Mucosa of rectum (tissue), 2 donors: ENCODE measurements at regions not wholly inside any gene's neighbourhood (a gene's known extent, or its start where the extent isn't known, plus 50 kb on each side); places are given as distances from the start of the nearest gene placed in this dataset.
A peak's percentile ranks its signal among the peaks of the same experiment; 100 is the strongest.
"Not testable (repeated sequence)": the region's sequence is repeated elsewhere in the genome, so short reads cannot be mapped to it uniquely, and the experiment has no call there.

Experiments
- H3K27ac ChIP-seq, 2 donors: one replicate each; pipeline ENCODE4 v1.7.0; 2013; ENCODE audit warnings: inconsistent platforms in 2 of 2, low read depth in 2 of 2, low read length in 2 of 2
- H3K27me3 ChIP-seq, 2 donors: one replicate each; pipeline ENCODE4 v1.7.0; 2013; ENCODE audit warnings: low read length in 2 of 2; ENCODE audit not compliant: control insufficient read depth in 2 of 2, insufficient read depth in 2 of 2
- H3K36me3 ChIP-seq, 2 donors: one replicate each; pipeline ENCODE4 v1.7.0; 2013; ENCODE audit warnings: low read length in 2 of 2; ENCODE audit not compliant: control insufficient read depth in 2 of 2, insufficient read depth in 2 of 2
- H3K4me1 ChIP-seq, 2 donors: one replicate each; pipeline ENCODE4 v1.7.0; 2013; ENCODE audit warnings: low read length in 2 of 2, mild to moderate bottlenecking in 1 of 2; ENCODE audit not compliant: control insufficient read depth in 2 of 2, insufficient read depth in 2 of 2
- H3K4me3 ChIP-seq, 2 donors: one replicate each; pipeline ENCODE4 v1.7.0; 2013; ENCODE audit warnings: low read length in 2 of 2
- H3K9ac ChIP-seq, 2 donors: one replicate each; pipeline ENCODE4 v1.7.0; 2013; ENCODE audit warnings: low read length in 2 of 2, low read depth in 1 of 2, mild to moderate bottlenecking in 1 of 2
- H3K9me3 ChIP-seq, 2 donors: one replicate each; pipeline ENCODE4 v1.7.0; 2013; ENCODE audit warnings: low read length in 2 of 2; ENCODE audit not compliant: control insufficient read depth in 2 of 2
- donor health status: healthy.
- donor health status: Normal muscosa, but diverticular disease.

DNA sequence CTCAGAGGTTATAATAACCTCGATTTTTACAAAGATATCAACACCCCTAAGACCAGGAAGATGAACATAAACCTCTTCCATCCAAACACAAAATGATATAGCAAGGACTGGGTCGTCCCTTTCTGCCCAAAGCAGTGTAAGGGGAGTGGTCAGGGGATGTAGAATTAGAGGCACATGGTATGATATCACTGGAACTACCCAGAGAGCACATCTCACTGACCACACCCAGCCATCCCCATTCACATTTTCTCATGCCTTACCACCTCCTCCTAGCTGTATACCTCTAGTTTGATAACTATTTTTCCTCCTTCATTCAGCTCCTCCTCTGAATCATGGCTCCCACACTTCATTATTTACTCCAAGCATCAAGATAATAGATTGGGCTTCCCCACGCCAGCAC is 152.6 kb downstream of the COPS8 start:
- Histone ChIP-seq H3K27me3 (no peaks in the 10 kb centered on the region), H3K27ac (no peak overlapping the region), H3K9ac (no peak overlapping the region), H3K4me3 (no peak overlapping the region), H3K36me3 (no peaks in the 10 kb centered on the region), H3K9me3 (no peaks in the 10 kb centered on the region), H3K4me1 (no peaks in the 10 kb centered on the region)

DNA sequence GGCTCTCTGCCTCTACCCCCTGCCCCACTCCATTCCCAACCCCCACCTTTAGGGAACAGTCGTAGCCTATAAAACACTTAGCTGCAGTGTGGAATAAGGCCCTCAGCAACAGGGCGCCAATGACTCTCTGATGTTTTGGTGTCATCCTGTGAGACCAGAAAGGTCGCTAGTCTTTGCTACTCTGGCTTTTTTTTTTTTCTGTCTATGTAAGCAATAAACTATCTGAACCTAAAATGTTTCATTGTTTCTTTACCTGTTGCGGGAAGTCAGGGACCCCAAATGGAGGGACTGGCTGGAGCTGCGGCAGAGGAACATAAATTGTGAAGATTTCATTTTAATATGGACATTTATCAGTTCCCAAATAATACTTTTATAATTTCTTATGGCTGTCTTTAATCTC is 154.6 kb downstream of the COPS8 start:
- Histone ChIP-seq H3K4me3 (no peak overlapping the region), H3K9me3 (no peaks in the 10 kb centered on the region), H3K27ac (no peak overlapping the region), H3K9ac (no peak overlapping the region), H3K27me3 (no peaks in the 10 kb centered on the region), H3K36me3 (no peaks in the 10 kb centered on the region), H3K4me1 (no peaks in the 10 kb centered on the region)

DNA sequence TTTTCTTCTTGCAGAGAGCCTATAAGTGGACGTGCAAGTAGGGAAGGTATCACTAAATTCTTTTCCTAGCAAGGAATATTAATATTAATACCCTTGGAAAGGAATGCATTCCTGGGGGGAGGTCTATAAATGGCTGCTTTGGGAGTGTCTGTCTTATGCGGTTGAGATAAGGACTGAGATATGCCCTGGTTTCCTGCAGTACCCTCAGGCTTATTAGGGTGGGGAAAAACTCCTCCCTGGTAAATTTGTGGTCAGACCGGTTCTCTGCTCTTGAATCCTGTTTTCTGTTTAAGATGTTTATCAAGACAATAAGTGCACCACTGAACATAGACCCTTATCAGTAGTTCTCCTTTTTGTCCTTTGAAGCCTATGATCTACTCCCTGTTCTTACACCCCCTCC is 155.2 kb downstream of the COPS8 start:
- not testable (repeated sequence) for H3K27me3 ChIP-seq, H3K36me3 ChIP-seq, H3K4me3 ChIP-seq, H3K27ac ChIP-seq, H3K9ac ChIP-seq, H3K9me3 ChIP-seq, H3K4me1 ChIP-seq

- Histone ChIP-seq H3K9ac (no peak overlapping the region), H3K27ac (no peak overlapping the region), H3K4me1 (no peaks in the 10 kb centered on the region), H3K27me3 (no peaks in the 10 kb centered on the region), H3K4me3 (no peak overlapping the region), H3K9me3 (no peaks in the 10 kb centered on the region), H3K36me3 (no peaks in the 10 kb centered on the region)
Measured at GRCh38 chr2:237242091-237242536, 156.4 kb downstream of the COPS8 start.

DNA sequence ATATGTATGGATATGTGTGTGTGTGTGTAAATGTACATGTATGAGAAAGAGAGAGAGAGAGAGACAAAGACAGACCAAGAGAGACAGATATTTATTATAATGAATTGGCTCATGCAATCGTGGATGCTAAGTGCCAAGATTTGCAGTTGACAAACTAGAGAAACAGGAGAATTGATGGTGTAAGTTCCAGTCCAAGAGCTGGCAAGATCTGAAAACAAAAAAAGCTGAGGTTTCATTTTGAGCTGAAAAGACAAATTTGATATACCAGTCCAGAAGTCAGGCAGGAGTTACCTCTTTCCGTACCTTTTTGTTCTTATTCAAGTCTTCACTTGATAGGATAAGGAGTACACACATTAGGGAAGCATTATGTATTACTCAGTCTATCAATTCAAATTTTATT is 157.8 kb downstream of the COPS8 start:
- no peaks in the 10 kb centered on the region for H3K4me1 ChIP-seq
- no peaks in the 10 kb centered on the region for H3K36me3 ChIP-seq
- H3K9ac ChIP-seq: no peak overlapping the region
- H3K27ac ChIP-seq: no peak overlapping the region
- H3K27me3 ChIP-seq: no peaks in the 10 kb centered on the region
- H3K9me3 ChIP-seq: no peaks in the 10 kb centered on the region
- no peak overlapping the region for H3K4me3 ChIP-seq

DNA sequence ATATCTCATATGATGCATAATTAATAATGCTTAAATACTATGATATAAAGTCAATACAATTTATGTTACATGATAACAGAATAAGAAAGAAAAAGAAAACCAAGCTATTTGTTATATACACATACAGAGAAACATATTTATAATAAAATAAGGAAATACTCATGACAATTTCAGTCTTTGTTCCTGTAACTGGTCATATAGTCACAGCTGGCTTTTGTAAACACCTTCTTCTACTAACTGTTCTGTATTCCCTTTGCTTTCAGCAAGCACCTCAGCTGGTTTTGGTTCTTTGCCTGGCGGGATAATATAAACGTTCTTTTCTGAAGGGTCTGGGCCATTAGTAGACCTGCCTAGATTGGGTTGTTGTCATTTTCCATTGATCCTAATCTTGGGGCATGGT is 158.5 kb downstream of the COPS8 start:
- H3K36me3 ChIP-seq: no peaks in the 10 kb centered on the region
- H3K27ac ChIP-seq: no peak overlapping the region
- H3K4me3 ChIP-seq: no peak overlapping the region
- no peaks in the 10 kb centered on the region for H3K4me1 ChIP-seq
- H3K9me3 ChIP-seq: no peaks in the 10 kb centered on the region
- H3K9ac ChIP-seq: no peak overlapping the region
- H3K27me3 ChIP-seq: no peaks in the 10 kb centered on the region

GRCh38 chr2:237244976-237245646 is 159.4 kb downstream of the COPS8 start:
- Histone ChIP-seq H3K27me3 (no peaks in the 10 kb centered on the region), H3K27ac (no peak overlapping the region), H3K36me3 (no peaks in the 10 kb centered on the region), H3K4me1 (no peaks in the 10 kb centered on the region), H3K9me3 (no peaks in the 10 kb centered on the region), H3K4me3 (no peak overlapping the region), H3K9ac (no peak overlapping the region)

GRCh38 chr2:237250599-237250998 is 163.4 kb downstream of the COL6A3 start:
- Histone ChIP-seq H3K4me3 (no peak overlapping the region), H3K27me3 (no peaks in the 10 kb centered on the region), H3K27ac (no peak overlapping the region)

GRCh38 chr2:237251986-237252385 is 162.0 kb downstream of the COL6A3 start:
- H3K27ac ChIP-seq: no peak overlapping the region
- H3K4me3 ChIP-seq: no peak overlapping the region
- no peaks in the 10 kb centered on the region for H3K36me3 ChIP-seq
- H3K9ac ChIP-seq: no peak overlapping the region
- H3K4me1 ChIP-seq: peaks cover 0 to 17% of the 10 kb centered on the region in 2 donors
- no peaks in the 10 kb centered on the region for H3K27me3 ChIP-seq
- H3K9me3 ChIP-seq: no peaks in the 10 kb centered on the region

More at GRCh38 chr2:237250599-237250998, 163.4 kb downstream of the COL6A3 start:
- H3K9me3 ChIP-seq: no peaks in the 10 kb centered on the region
- H3K4me1 ChIP-seq: peaks cover 0 to 17% of the 10 kb centered on the region in 2 donors
- no peaks in the 10 kb centered on the region for H3K36me3 ChIP-seq
- no peak overlapping the region for H3K9ac ChIP-seq

- peak overlapping the region in 1 of 2 donors; percentile 31 for H3K27ac ChIP-seq
- H3K9me3 ChIP-seq: no peaks in the 10 kb centered on the region
- H3K27me3 ChIP-seq: no peaks in the 10 kb centered on the region
- H3K36me3 ChIP-seq: no peaks in the 10 kb centered on the region
- H3K4me1 ChIP-seq: peaks cover 0 to 17% of the 10 kb centered on the region in 2 donors
- no peak overlapping the region for H3K4me3 ChIP-seq
- H3K9ac ChIP-seq: no peak overlapping the region
Measured at GRCh38 chr2:237253046-237253702, 160.8 kb downstream of the COL6A3 start.
